ENCODE measurements at regions not wholly inside any gene's neighbourhood (a gene's known extent, or its start where the extent isn't known, plus 50 kb on each side); places are given as distances from the start of the nearest gene placed in this dataset.

- in situ Hi-C loops (cut with HindIII; ENCODE audit: low sequenced_read_pairs) = no loop called here
- no peak for TF ChIP-seq CTCF (IDR thresholded peaks at IDR 0.05; ENCODE audit: low read depth, low read length)
- no peak overlapping the region for H3K4me3 ChIP-seq (ENCODE audit: low read depth, low read length)
- no peak for DNase-seq (ENCODE audit: low read depth, low spot score)
Observed at GRCh38 chr4:178811356-178811755, 1369.1 kb upstream of the AGA start.

- no peak for DNase-seq (ENCODE audit: low read depth, low spot score)
- in situ Hi-C loops (cut with HindIII; ENCODE audit: low sequenced_read_pairs) = no loop called here
- TF ChIP-seq CTCF (IDR thresholded peaks at IDR 0.05; ENCODE audit: low read depth, low read length) = no peak
- no peak overlapping the region for H3K4me3 ChIP-seq (ENCODE audit: low read depth, low read length)
Observed at GRCh38 chr4:178812866-178813265, 1370.6 kb upstream of the AGA start.

GRCh38 chr4:178814908-178815307 is 1372.7 kb upstream of the AGA start:
- in situ Hi-C loops (cut with HindIII; ENCODE audit: low sequenced_read_pairs) = no loop called here
- H3K4me3 ChIP-seq (ENCODE audit: low read depth, low read length) = no peak overlapping the region
- no peak for TF ChIP-seq CTCF (IDR thresholded peaks at IDR 0.05; ENCODE audit: low read depth, low read length)
- no peak for DNase-seq (ENCODE audit: low read depth, low spot score)

GRCh38 chr4:178823673-178824295 is 1381.5 kb upstream of the AGA start:
- H3K4me3 ChIP-seq (ENCODE audit: low read depth, low read length) = no peak overlapping the region
- in situ Hi-C loops (cut with HindIII; ENCODE audit: low sequenced_read_pairs) = no loop called here
- DNase-seq (ENCODE audit: low read depth, low spot score) = peak; percentile 36
- no peak for TF ChIP-seq CTCF (IDR thresholded peaks at IDR 0.05; ENCODE audit: low read depth, low read length)

GRCh38 chr4:178836865-178837264 is 1394.6 kb upstream of the AGA start:
- no peak for TF ChIP-seq CTCF (IDR thresholded peaks at IDR 0.05; ENCODE audit: low read depth, low read length)
- DNase-seq (ENCODE audit: low read depth, low spot score) = no peak

GRCh38 chr4:178838776-178839175 is 1396.5 kb upstream of the AGA start:
- TF ChIP-seq CTCF (IDR thresholded peaks at IDR 0.05; ENCODE audit: low read depth, low read length) = no peak
- no peak overlapping the region for H3K4me3 ChIP-seq (ENCODE audit: low read depth, low read length)
- in situ Hi-C loops (cut with HindIII; ENCODE audit: low sequenced_read_pairs) = no loop called here
- no peak for DNase-seq (ENCODE audit: low read depth, low spot score)

More at GRCh38 chr4:178836865-178837264, 1394.6 kb upstream of the AGA start:
- in situ Hi-C loops (cut with HindIII; ENCODE audit: low sequenced_read_pairs) = no loop called here
- H3K4me3 ChIP-seq (ENCODE audit: low read depth, low read length) = no peak overlapping the region

Data from astrocyte of the spinal cord (primary cell).